Activated CD8-positive, alpha-beta memory T cell treated with anti-CD3 and anti-CD28 coated beads for 1 hour (primary cell): ENCODE measurements at regions not wholly inside any gene's neighbourhood (a gene's known extent, or its start where the extent isn't known, plus 50 kb on each side); places are given as distances from the start of the nearest gene placed in this dataset.
"Not testable (repeated sequence)": the region's sequence is repeated elsewhere in the genome, so short reads cannot be mapped to it uniquely, and the experiment has no call there.

ENCODE experiments used
- DNase-seq, 2 donors: peaks; one replicate each; pipeline ENCODE4 v3.0.0-alpha.2; 2020; ENCODE audit warnings: low read depth in 1 of 2; ENCODE audit errors: extremely low read depth in 1 of 2

DNA sequence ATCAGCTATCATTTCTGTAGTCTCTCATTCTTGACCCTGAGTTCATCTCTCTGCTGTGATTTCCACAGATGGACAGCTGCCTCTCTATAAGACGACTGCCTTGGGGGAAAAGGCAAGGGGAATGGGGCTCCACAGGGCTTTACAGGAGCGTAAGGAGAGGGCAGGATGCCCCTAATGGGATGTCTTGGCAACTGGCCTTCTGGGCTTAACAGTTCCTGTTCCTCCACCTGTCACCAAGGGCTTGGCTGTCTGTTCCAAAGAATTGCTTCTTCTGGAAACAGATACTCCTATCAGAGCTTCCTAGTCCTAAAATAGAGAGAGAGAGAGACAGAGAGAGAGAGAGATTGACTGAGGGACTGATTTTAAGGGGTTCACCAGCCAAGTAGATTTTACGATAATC lies 181.9 kb downstream of the TMEM200A start:
- no peak for DNase-seq

- DNase-seq, result no peak
Observed at GRCh38 chr6:130557481-130558112, 191.8 kb downstream of the TMEM200A start.

- no peak for DNase-seq
Observed at GRCh38 chr6:130558131-130558530, 192.3 kb downstream of the TMEM200A start.

DNA sequence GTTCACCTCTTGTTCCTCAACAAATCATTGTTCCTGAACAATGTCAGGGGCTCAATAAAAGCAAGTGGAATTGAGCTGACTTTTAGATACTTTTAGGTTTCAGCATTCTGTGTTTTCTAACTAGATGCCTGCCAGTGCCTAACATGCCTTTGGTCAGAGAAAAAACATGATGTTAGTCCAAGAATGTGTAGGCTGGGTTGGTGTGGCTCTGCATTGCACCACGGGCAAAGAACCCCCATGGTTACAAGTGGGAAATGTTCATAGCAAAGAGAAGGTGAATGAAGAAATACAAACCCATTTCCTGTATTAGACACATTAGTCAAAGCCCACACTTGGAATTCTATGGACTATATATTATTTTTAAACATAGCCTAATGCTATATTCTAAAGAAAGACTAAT lies 193.3 kb downstream of the TMEM200A start:
- DNase-seq, result no peak

- no peak for DNase-seq
Observed at GRCh38 chr6:130560231-130560630, 194.4 kb downstream of the TMEM200A start.

- DNase-seq, result not testable (repeated sequence)
Observed at GRCh38 chr6:130561159-130561558, 195.3 kb downstream of the TMEM200A start.

- no peak for DNase-seq
Observed at GRCh38 chr6:130565696-130566095, 199.9 kb downstream of the TMEM200A start.

- DNase-seq, result no peak
Observed at GRCh38 chr6:130574146-130574545, 208.3 kb downstream of the TMEM200A start.

GRCh38 chr6:130575557-130575956 lies 209.7 kb downstream of the TMEM200A start:
- DNase-seq, result no peak

GRCh38 chr6:130575971-130576370 lies 210.2 kb downstream of the TMEM200A start:
- no peak for DNase-seq

GRCh38 chr6:130577178-130577919 lies 211.5 kb downstream of the TMEM200A start:
- no peak for DNase-seq

DNA sequence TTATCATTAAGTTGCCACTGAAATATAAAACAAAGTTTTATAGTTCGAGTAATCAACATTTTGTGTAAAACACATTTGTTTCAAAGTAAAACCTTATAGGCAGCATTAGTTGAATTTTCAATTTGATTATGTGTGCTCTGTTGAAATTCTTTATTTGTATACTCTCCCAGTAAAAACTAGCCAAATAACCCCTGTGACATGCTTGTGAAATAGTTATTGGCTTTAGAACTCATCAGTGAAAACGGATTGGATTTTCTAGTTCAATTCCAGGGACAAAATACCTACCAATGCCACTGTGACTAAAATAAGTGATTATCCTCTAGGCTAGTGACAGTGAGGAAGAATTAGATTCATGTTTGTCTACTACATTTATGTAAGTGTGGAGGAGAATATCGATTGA lies 212.9 kb downstream of the TMEM200A start:
- DNase-seq, result no peak

GRCh38 chr6:130583268-130583667 lies 217.5 kb downstream of the TMEM200A start:
- DNase-seq, result no peak

GRCh38 chr6:130585587-130585986 lies 219.8 kb downstream of the TMEM200A start:
- DNase-seq, result no peak

DNA sequence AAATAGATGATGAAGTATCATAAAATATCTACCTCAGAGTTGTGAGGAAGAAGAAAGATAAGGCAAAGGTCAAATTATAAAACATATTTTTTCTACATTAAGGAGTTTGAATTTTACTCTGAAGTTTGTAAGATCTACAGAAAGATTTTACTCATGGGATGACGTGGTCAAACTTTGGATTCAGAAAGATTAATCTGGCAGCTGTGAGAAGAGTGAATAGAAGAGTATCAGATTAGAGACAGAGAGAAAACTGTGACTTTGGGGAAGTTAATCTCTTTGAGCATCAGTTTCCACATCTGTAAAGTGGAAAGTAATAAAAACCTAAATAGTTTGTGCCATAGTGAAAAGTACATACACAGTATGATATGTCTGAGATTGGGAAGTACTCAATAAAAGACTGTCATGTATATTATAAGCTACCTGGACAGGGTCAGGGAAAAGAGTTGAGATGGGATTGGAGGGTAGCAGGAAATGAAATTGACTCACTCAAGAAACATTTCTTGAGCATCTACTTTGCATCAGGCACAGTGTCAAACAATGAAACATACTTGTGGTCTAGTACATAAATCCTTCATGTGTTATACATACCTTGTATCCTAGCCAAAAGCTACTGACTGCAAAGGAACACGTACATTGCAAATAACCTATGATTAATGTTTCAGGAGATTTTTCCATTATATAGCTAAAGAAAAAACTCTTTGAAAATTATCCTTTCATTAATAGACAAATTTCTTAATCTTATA lies 222.1 kb downstream of the TMEM200A start:
- no peak for DNase-seq

GRCh38 chr6:130593200-130593599 lies 227.4 kb downstream of the TMEM200A start:
- no peak for DNase-seq

GRCh38 chr6:130593948-130594347 lies 228.1 kb downstream of the TMEM200A start:
- no peak for DNase-seq

GRCh38 chr6:130598021-130598989 lies 228.9 kb upstream of the SMLR1 start:
- no peak for DNase-seq

DNA sequence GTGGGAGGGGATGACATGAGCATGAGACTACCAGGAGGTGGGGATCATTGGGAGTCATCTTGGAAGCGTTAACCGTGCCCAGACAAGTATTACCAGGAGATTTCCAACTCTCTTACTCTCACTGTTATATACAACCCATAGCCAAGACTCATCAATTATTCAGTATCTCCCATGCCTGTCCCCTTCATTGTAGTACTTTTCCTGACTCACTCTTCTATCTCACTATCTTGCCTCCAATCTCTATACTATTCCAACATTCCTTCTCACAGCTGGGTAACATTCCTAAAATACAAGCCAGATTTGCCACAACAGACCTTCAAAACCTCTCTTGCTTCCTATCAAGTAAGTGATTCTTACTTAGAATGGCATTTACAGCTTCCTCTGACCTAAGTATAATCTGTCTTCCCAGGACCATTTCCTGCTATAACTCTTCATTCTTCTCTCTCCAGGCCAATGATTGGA lies 226.3 kb upstream of the SMLR1 start:
- no peak for DNase-seq

DNA sequence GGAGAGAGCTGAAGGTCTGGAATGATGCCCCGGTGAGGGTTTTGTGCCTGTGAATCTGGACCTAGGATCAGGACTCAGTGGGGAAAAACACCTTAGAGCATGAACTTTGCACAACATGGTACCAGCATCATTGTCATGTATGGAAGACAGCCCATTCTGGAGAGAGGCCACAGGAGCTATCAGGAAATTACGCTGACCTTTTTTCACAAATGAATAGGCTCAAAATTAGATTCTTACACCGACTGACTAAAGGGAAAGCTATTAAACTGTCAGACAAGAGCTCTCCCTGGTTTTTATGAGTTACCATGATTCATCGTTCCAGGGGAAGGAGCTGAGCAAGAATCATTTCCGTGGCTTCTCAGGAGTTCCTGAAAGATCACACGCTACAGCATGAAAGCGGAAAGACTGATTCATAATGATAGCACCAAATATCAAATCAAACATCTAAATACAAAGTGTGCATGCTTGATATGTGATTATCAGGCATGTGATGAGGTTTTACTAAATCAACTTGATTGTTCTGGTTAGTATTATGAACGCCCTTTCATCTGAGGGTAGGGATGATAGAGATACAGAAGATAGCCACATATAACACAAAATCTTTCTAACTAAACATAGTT lies 224.9 kb upstream of the SMLR1 start:
- no peak for DNase-seq
